ENCODE measurements at regions not wholly inside any gene's neighbourhood (a gene's known extent, or its start where the extent isn't known, plus 50 kb on each side); places are given as distances from the start of the nearest gene placed in this dataset.

GRCh38 chr1:47644212-47644573, 206.3 kb downstream of the FOXD2 start:
- no peak for TF ChIP-seq CTCF (conservative IDR thresholded peaks at IDR 0.05; ENCODE audit: low read depth, low read length)
- TF ChIP-seq EZH2phosphoT487 (IDR thresholded peaks at IDR 0.05; ENCODE audit: borderline replicate concordance, low read length): no peak
- TF ChIP-seq EZH2 (IDR thresholded peaks at IDR 0.05; ENCODE audit: low read length, unreplicated experiment): no peak
